Activated gamma-delta T cell treated with Interleukin-2 at 50 U/mL for 16 hours (primary cell): ENCODE measurements at regions not wholly inside any gene's neighbourhood (a gene's known extent, or its start where the extent isn't known, plus 50 kb on each side); places are given as distances from the start of the nearest gene placed in this dataset.
A peak's percentile ranks its signal among the peaks of the same experiment; 100 is the strongest.
"Not testable (repeated sequence)": the region's sequence is repeated elsewhere in the genome, so short reads cannot be mapped to it uniquely, and the experiment has no call there.

ENCODE experiments used
- DNase-seq: peaks from one replicate; pipeline ENCODE4 v3.0.0-alpha.2; 2020

- no peak for DNase-seq
Observed at GRCh38 chr20:12924126-12924525, 84.6 kb upstream of the SPTLC3 start.

DNA sequence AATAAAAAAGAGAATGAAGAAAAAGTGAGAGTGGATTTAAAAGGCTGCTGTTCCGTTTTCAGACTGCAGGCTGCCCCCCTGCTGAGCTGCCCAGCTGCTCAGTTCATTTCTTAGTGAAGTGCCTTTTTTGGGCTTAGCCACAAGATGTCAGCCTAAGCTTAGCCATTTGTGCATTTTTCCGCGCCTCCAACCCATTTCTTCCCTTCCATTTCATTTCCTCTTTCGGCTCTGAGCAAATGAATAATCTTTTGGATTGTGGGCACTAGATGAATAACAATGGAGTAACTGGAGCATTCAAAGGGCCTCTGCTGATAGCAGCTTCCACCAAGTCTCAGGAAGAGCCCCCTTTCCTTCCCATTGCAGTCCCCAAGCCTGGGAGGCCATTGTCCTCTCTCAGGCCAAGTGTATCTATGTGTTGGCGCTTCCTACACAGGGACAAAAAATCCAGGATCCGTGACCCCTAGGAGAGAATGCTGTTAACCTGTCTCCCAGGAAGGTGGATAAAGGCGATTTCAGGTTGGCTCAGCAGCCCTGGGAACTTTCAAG is 83.5 kb upstream of the SPTLC3 start:
- DNase-seq: peak; percentile 12

- DNase-seq: no peak
Observed at GRCh38 chr20:12925863-12926793, 82.6 kb upstream of the SPTLC3 start.

DNA sequence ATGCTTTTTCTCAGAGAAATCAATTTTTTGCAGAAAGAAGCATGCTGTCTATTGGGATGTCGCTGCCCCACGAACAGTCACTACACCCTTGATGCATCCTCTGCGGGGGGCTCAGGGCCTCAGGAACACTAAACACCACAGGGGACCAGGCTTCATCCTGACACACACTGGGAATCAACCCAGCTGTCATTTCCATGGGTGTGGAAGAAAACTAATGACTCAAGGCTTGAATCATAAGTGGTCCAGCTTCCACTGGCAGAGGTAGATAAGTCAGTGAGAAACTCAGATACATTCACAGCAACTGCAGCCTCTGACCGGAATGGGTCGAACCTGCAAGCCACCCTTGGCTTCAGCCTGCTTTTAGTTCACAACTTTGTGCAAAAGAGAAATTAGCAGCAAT is 81.3 kb upstream of the SPTLC3 start:
- DNase-seq: no peak

- no peak for DNase-seq
Observed at GRCh38 chr20:12928358-12928754, 80.4 kb upstream of the SPTLC3 start.

- no peak for DNase-seq
Observed at GRCh38 chr20:12928755-12929401, 79.9 kb upstream of the SPTLC3 start.

DNA sequence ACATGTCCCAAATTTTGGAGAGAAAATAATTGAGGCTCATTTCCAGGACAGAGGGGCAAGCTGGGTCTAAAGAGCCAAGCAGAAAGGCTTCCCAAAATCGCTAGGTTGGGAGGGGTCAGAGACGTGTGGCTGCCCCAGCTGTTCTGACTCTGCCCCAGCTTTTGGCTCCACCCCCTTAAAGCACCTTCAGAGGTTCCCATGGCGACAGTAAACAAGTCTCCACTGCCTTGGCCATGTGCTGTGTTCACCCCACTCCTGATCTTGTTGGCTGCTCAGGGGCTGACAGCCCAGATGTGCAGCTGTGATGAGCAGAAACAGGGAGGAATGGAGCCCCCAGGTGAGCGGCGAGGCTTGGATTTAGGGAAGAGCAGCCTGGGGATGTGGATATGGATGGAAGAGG is 72.8 kb upstream of the SPTLC3 start:
- DNase-seq: no peak

DNA sequence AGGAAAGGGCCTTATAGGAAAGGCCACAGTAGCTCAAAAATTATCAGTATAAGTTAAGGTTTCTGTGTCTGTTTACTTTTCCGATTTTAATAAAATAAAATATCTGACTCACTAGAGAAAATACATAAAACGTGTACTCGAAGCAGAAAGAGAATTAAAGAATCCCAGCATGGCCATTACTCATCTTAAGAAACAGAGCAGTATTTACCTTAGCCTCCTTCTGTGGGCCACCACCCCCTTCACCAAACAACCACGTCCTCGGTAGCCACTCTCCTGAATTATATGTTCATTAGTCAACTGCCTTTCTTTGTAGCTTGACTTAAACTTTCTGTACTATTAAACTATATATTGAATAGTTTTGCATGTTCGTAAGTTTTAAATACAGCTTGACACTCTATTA is 72.2 kb upstream of the SPTLC3 start:
- no peak for DNase-seq

DNA sequence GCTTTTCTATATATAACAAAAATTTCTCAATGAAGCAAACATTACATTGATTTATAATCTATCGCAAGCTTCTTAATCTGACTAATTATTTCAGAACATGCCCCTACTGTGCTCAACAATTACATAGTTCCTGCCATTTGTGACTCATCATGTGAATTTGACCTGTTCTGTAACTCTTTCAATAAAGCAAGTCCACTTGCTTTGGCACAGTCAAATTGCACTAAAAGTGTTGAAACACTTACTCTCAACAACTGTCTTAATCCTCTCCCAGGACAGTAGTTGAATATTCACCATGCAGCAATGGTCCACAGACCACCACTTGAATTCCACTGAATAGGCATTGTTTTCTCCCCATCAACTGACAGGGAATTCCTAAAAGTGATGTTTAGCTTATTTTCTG is 67.7 kb upstream of the SPTLC3 start:
- DNase-seq: no peak

GRCh38 chr20:12942123-12942522 is 66.6 kb upstream of the SPTLC3 start:
- no peak for DNase-seq

GRCh38 chr20:12946789-12947188 is 62.0 kb upstream of the SPTLC3 start:
- DNase-seq: no peak

- DNase-seq: no peak
Observed at GRCh38 chr20:12947691-12948090, 61.1 kb upstream of the SPTLC3 start.

DNA sequence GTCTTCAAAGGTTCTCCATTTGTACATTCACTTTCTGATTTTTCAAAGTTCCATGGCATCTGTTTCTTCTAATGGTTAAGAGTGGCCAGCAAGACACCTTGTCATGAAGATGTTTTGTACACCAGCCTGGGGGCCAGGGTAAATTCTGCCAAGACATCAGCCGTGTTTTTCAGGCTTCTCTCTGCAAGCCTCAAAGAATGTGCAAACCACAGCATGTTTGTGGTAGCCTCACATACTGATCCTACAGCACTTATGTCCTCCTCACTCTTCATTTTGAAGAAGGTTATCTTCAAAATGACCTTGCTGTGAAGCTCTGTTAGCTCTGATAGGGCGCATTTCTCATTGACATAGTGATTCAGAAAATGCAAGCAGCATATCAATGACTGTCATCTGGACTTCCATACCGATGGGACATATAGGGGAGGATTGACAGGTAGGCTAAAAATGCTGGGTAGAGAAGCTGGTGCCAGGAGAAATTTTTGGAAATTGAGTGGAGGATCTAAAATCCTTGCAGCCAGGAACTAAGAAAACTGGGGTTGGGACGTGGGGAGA is 59.3 kb upstream of the SPTLC3 start:
- DNase-seq: no peak

DNA sequence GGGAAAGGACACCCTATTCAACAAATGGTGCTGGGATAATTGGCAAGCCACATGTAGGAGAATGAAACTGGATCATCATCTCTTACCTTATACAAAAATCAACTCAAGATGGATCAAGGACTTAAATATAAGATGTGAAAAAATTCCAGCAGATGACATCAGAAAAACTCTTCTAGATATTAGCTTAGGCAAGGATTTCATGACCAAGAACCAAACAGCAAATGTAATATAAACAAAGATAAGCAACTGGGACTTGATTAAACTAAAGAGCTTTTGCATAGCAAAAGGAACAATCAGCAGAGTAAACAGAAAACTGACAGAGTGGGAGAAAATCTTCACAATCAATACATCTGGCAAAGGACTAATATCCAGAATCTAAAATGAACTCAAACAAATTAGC is 54.5 kb upstream of the SPTLC3 start:
- not testable (repeated sequence) for DNase-seq

DNA sequence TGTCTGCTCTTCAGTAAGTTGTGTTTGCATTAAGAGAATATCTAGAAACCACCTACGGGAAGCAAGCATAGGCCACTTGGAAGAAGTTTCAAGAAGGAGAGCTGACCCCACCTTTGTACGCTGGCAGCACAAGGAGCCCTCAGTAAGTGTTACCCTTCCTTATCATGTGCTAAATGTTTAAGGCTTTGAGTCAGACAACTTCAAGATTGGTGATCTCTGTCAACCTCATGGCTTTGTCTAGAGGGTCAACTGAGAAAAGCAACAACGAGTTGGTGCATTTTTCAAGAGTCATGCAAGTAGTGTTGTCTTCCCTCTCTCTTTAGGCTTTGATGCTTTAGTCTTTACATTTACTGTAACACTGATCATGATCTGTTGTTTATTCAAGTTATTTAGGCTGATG is 53.2 kb upstream of the SPTLC3 start:
- no peak for DNase-seq

DNA sequence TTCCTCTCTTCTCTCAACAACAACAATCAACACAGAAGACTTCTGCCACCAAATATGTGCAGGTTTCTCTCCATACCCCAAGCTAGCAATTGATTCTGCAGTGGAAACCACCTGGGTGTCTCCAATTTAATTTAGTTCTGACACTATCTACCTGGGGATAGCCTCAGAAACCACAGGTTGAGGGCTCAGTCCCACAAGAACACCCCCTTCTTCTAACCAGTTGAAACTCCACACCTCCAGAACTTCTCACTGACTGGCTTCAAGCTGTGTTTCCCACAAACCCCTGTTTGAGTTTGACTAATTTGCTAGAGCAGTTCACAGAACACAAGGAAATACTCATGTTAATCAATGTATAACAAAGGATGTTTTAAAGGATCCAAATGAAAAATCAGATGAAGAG is 52.5 kb upstream of the SPTLC3 start:
- no peak for DNase-seq

- no peak for DNase-seq
Observed at GRCh38 chr20:12957968-12958367, 50.8 kb upstream of the SPTLC3 start.
